ENCODE measurements at regions not wholly inside any gene's neighbourhood (a gene's known extent, or its start where the extent isn't known, plus 50 kb on each side); places are given as distances from the start of the nearest gene placed in this dataset.

- TF ChIP-seq CTCF (IDR thresholded peaks at IDR 0.05; ENCODE audit: low read depth, low read length, poor library complexity, severe bottlenecking) (no peak), EZH2phosphoT487 (IDR thresholded peaks at IDR 0.05; ENCODE audit: borderline replicate concordance, low read length) (no peak)
These were observed 252.7 kb downstream of the TEX29 start for GRCh38 chr13:111572956-111573761.

All from DOHH2 (cell line).